ENCODE measurements at regions not wholly inside any gene's neighbourhood (a gene's known extent, or its start where the extent isn't known, plus 50 kb on each side); places are given as distances from the start of the nearest gene placed in this dataset.

DNA sequence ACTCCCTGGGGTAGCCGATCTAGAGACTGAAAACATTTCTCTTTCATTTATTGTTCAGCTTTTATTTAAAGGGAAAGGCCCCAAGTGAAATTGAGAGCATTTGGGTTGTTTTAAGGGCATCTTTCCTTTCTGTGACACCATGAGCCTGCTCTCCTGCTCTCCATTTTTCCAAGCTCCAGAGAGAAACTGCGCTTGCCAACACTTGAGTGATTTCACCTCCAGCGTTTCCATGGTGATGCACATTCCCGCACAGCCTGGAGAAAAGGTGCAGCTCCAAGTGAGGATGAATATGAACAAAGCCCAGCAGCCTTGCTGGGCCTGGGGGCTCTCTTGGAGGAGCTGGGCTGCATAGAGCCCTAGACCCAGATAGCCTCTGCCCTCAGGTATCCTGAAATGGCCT, 159.2 kb upstream of the PPP2R3A start:
- no peak for DNase-seq

DNA sequence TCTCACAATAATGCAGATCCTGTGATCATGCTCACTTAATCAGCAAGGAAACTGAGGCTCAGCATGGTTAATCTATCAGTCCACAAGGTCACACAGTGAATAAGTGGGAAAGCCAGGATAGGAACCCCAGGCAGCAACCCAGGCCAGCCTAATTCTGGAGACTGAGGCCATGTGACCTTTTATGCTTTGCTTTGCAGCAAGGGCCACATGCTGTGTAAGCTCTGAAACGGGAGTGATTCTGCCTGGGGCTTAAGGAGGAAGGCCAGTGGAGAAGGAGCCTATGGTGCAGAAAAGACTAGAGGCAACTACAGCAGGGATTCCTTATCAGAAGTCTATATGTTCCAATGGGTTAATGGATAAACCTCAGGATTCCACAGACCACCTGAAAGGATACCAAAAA, 157.6 kb upstream of the PPP2R3A start:
- DNase-seq = no peak

DNA sequence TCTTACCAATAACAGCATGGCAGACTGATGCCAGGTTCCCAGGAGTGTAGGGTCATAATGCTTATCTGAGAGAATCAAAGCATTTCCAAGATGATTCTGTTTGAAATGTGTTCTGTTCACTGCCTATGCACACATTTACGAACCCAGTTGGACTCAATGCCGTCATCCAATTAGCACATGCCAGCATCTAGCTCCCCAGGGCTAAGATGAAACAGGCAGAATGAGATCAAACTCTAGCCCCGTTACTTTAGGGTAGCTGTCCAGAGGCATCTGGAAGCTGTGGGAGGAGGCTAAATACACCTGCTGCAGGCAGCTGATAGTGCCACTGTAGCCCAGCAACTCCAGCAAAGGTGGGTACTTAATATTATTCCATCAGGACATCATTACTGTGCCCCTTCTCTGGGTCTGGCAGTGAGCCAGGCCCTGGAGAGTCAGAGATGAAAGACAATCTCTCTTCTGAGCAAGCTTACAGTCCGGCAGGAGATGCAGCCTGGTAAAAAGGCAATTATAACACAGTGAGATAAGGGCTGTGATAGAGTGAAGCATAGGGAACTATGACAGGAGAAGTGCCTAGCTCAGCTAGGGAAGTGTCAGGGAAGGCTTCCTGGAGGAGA, 156.4 kb upstream of the PPP2R3A start:
- no peak for DNase-seq

DNA sequence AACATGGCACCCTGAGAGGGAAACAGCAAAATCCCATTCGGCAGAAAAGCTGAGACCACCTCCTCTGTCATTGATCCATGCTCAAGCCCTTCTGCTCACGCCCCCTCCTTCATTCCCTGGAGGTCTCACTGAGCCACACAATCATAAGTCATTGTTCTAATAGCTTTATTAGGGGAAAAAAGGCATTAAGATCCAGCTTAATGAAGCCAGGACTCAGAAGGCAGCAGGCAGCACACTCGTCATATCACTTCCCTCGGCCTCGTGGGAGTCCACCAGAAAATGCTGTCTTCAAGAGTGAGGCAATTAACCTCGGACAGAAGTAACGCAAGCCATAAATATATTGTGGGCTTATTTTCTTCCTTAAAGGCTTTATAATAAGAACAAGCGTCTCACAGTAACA, 153.9 kb upstream of the PPP2R3A start:
- no peak for DNase-seq

DNA sequence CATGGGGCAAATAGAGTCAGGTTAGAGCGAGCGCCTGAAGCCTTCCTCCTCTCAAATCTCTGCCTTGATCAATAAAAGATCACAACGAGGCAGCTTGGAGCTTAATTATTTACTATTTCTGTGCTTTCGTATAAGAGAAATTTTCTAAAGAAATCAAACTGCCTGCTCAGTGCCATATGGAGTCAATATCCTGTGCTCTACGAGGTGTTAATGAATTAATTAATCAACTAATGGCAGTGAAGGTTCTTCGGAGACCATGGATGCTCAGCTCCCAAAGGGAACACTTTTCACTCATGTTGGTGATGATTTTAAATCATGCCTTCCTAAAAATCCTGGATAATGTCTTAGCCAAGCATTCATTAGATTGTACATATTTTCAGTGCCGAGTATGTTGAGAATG, 153.5 kb upstream of the PPP2R3A start:
- DNase-seq = no peak

DNA sequence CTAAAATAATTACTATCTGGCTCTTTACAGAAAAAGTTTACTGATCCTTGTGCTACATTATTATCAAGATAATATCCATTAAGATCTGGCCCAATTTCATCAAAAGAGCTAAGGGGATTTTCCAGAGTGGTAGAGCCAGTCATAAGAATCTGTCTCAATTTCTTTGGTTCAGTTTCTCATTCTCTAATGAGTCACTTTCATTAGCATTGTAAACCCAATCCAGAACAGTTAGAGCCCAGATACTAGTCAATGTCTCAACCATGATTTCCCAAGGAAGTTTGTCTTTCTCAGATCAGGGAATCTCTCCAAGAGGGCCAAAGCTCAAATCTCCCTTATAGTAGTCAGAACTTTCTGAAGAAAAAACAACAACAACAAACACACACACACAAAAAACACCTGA, 131.1 kb upstream of the PPP2R3A start:
- DNase-seq = no peak

DNA sequence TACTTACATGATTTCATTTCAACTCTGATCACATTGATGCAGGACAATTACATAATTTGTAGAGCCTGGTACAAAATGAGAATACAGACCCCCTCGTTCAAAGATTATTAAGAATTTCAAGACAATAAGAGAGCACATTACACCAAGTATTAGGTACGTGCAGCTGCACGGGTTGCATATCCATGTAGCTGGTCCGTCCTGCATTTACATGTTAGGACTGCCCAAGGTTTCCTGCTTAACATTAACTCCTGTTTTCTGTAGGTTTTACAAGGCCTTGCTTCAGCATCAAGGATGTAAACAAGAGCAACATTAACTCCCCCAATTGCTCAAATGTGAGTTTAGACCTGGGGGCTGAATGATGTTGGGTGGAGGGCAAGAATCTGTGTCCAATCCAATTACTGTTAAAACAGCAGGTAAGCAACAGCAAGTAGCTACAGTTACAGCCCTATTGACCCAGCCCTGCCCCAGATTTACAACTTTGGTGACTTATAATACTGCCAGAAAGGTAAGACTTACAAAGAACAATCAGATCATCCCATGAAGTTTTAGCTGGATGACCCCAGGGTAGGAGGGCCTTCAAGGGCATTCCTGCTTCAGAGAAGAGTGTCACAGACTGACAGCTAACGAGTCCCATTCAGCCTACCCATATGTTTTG, 127.4 kb upstream of the PPP2R3A start:
- no peak for DNase-seq

DNA sequence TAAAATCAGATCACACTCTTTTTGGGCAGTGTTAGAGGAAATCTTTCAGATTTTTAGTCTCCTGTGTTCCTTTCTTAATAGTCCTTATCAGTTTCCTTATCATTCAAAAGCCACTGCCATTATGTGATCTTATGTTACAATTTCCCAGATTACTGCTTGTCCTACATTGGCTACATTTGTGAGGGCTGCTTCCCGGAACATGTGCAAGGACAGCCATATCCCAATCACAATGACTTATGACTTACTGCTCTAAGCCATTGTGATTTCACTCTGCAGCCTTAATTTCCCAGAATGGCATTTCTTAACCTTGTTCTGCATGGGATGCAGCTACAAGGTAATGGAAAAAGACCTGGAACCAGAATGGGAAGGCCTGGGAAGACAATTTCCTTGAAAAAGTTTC, 125.1 kb upstream of the PPP2R3A start:
- DNase-seq = no peak

DNA sequence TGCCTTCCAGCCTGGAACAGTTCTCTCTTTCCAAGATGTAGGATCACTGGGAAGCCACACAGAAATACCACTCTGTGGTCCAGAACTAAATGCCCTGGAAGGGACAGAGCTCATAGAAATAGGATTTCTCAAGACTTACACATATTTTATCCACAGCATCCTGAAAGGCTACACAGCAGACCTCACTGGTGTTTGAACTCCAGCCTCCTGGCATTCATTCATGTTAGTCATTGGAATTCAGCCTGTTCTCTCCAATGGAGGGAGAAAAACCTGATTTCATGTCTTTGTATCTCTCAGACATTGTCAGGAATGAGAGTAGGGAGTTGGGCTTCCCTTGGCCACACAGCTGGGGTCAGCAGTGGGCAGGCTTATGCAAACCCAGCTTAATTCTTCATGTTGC, 121.1 kb upstream of the PPP2R3A start:
- DNase-seq = no peak

DNA sequence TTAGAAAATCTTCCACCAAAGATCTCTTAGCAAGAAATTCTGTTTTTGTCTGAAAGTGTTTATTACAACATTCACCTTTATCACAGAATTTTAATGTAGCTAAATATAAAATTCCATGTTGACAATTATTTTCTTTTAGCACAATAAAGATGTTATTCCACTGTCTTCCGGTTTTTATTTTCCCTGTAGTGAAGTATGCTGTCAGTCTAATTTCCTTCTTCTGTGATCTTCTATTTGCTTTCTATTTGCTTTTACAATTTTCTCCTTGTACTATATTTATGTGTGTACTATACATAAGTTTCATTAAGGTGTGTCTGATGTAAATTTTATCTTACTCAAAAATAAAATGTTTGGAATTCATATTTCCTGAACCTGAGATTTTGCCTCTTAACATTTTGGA, 117.5 kb upstream of the PPP2R3A start:
- no peak for DNase-seq

DNA sequence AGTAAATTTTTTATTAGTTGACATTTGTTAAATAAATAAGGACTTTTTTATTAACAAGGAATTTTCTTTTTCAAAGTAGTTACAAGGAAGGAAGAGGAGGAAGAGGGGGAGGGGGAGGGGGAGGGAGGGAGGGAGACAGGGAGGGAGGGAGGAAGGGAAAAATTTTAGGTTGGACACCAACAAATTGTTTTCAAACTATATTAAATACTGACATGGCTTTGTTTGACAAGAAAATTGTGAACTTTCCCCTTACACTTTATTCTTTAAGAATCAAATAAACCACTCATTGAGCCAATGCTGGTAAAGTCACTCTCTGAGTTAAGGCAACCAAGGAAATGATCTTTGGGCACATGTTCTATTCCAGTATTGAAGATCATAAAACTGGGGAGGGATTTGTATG, 115.7 kb upstream of the PPP2R3A start:
- DNase-seq = no peak

DNA sequence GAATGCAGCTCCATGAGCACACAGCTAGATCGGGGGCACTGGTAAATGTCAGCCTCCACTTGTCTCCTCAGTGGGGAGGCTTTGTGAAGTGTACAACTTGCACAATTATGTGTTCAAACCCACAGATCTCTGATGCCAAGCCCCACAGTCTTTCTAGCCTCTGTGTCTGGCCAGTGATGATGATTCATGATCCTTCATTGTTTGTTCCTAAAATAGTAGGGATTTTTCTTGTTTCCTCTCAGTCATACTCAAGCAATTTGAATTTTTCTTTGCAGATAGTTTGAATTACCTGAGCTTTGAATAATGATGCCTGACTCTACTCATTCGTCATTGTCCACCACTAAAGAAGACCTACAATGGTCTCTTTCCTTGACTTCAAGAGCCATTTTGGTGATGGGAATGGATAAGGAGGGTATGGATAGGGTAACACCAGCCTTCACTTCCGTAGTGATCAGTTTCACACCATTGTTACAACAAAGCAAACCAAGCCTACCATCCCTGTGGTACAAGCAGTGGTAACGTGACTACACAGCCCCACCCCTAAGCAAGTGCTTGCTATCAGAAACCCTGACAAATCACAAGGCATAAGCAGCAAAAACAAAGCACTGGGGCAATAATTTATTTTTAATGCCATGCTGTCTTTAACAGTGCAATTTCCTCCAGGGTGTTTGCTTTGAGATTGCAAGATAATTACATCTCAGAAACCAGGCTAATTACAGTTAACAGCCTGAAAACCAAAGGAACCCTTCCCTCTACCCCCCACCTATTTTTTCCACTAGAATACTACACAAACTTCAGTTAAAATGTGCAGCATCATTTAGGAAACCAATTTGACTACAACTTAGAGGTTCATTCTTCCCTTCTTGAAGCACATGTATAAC, 114.1 kb upstream of the PPP2R3A start:
- DNase-seq = no peak

DNA sequence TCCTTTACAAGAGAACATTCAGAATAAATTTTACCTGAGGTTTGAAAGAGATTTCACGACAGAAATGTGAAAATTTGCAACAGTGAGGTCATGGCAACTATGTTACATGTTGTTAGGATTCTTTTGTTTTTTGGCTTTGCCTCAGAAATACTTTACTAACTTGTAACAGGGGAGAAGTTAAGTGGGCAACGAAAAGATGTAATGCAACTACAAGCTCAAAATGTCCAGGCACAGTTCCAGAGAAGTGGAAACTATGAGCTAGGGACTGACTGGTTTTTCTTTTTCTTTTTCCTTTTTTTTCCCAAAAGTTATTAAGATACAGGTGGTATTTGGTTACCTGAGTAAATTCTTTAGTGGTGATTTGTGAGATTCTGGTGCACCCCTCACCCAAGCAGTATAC, 111.5 kb upstream of the PPP2R3A start:
- no peak for DNase-seq

DNA sequence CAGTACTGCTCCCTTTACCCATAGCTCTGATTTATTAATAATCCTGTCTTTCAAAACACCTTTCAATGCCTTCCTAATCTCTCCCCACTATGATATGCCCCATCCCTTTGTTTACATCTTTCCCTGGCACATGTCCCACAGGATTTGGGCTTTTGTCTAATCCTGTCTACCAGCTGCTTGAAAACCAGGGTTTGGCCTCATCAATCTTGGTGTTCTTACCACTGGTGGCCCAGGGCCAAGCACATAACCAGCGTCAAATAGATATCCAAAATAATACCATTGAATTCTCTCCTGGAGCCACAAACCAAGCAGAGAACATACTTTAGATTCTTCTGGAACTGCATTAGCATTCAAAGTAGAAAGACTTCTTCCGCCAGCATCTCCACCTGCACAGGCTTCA, 104.8 kb upstream of the PPP2R3A start:
- no peak for DNase-seq

DNA sequence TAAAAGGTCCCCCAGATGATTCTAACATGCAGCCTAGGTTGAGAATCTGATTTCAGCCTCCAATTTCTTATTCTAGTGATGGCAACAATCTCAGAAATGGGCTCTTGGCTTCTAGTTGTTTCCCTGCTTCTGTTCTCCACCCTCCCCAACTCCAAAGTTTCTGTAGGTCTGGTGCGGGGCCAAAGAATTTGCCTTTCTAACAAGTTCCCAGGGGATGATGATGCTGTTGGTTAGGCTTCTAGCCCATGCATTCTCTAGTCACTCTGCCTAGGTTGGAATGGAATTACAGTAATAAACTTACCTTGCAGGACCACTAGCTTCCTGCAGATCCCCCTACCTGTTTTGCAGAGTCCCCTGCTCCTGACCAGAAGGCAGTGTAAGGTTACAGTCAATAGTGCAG, 103.2 kb upstream of the PPP2R3A start:
- DNase-seq = no peak

DNA sequence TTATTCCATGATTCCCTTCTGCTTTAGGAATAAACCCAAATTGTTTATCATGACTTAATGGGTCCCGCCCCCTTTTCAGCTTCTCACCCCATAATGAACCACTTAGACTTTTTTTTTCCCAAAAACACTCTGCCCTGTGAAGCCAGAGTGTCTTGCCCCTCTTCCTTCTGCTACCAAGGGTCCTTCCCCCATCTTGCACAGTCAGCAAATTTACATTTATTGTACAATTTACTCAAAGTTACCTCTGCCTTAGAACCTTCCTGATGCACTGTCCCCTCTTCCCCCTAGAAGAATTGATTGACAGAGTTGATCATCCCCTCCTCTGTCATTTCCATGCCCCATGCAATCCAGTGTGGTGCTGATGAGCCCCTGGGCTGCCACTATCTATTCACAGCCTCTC, 101.5 kb upstream of the PPP2R3A start:
- DNase-seq = no peak

DNA sequence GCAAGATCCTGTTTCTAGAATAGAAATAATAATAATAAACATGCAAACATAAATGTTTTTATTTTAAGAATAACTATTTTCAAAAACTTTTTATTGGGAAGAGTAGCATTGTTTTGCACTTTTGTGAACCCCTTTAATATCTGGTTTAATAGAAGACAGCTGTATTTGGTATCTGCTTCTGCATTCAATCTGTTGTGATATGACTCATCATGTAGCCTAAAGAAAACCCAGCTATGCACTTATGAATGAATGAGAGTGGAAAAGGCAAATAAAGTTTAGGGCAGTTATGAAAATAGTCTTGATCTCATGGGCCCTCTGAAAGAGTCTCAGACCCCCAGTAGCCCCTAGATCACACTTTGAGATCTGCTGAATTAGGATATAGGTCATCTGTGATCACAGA, 100.4 kb upstream of the PPP2R3A start:
- no peak for DNase-seq

DNA sequence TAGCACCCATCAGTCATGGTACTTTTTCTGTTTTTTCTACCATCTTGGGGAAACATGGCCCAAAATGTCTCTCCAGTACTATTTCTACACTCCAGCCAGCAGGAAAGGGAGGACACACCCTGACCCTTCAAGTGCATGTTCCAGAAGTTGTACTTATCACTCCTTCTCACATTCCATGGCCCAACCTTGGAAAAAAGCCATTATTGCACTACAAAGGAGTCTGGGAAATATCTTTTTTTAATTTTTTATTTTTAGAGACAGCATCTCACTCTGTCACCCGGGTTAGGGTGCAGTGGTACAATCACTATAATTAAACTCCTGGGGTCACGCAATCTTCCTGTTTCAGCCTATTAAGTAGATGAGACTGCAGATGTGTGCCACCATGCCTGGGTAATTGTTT, 100.0 kb upstream of the PPP2R3A start:
- DNase-seq = no peak

DNA sequence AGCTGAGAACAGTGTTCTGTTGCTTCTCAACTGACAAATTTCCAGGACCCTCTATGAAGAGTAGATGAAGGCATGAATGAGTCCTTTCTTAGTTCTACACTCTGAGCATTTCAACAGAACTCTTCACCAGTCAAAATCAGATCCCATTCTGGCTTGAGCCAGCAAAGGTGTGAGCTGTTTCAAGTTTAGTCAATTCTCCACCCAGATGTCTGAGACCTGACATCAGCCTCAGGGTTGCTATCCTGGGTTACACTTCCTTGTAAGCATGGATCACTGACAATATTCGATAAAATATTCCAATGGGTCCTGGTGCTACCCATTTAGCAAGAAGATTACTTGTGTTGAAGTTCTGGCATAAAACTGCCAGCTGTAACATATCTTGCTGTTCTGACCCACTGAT, 97.6 kb upstream of the PPP2R3A start:
- DNase-seq = no peak

DNA sequence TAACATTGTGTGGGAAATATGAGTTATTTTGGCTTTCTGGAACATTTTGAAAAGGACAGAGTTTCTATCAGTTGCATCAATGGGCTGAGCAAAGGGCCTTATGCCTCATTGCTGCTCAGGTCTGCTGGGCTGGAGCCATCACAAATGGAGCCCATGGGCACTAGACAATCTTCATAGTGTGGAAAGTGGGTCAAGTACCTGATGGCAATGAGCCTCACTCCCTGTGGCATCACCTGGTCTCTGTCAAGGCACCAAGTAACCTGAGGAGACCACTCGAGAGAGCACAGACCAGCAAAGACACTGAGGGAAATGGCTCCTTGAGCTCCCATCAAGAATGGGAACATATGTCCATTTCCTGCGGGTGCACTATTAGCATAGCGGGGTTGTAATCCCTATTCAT, 96.7 kb upstream of the PPP2R3A start:
- no peak for DNase-seq

DNA sequence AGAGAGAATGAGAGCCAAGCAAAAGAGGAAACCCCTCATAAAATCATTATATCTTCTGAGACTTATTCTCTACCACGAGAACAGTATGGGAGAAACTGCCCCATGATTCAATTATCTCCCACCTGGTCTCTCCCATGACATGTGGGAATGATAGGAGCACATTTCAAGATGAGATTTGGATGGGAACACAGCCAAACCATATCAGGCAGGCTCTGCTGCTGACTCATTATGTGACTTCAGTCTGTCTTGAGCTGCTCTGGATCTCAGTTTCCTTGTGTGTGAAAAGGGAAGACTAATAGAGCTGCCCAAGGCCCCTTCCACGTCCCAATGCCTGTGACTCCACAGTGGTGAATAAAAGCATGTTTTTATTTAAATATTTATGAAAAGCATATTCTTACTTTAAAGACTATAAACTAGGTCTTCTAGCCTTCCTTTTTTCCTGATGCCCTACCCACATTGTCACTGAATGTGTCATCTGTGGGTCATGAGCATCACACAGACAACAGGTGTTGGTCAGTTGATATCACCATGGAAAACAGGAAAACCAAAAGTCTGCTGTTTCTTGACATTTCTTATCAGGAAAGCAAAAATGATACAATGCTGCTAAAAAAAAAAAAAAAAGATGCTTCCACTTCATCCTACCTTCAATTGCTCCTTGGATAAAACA, 96.0 kb upstream of the PPP2R3A start:
- no peak for DNase-seq

DNA sequence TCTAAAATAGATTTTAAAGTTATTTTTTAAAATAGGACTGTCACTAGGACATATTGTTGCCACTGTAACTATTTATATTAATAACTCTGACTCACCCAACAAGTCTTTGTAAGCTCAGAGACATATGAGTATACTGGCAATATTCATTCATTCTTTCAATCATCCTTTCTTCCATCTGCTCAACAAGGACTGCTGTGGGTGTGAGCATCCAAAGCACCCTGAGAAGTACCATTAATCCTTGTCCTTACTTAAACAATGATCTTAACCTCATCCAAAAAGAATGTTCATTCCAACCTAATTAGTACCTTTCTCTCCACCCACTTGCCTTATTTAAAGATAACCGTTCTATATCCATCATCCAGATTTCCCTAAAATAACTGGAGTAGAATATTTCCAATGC, 94.2 kb upstream of the PPP2R3A start:
- DNase-seq = no peak

DNA sequence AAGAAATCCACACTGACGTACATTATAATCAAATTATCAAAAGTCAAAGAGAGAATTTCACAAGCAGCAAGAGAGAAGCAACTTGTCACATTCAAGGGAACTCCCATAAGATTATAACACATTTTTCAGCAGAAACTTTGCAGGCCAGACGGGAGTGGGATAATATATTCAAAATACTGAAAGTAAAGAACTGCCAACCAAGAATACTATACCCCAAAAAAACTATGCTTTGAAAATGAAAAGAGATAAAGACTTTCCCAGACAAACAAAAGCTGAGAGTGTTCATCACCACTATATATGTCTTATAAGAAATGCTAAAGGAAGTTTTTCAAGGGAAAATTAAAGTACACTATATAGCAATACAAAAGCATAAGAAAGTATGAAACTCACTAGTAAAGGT, 91.5 kb upstream of the PPP2R3A start:
- DNase-seq = no peak

DNA sequence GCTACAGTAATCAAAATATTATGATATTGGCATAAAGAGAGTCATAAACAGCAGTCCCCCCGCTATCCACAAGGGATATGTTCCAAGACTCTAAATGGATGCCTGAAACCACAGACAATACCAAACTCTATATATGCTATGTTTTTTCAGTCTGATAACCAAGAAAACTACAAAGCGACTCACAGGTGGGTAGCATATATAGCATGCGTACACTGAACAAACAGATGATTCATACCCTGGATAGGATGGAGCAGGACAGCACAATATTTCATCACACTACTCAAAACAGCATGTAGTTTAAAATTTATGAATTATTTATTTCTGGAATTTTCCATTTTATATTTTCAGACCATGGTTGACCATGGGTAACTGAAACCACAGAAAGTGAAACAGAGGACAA, 87.0 kb upstream of the PPP2R3A start:
- DNase-seq = no peak

Measured in activated CD8-positive, alpha-beta memory T cell treated with anti-CD3 and anti-CD28 coated beads for 24 hours (primary cell).